ENCODE measurements at regions not wholly inside any gene's neighbourhood (a gene's known extent, or its start where the extent isn't known, plus 50 kb on each side); places are given as distances from the start of the nearest gene placed in this dataset.

DNA sequence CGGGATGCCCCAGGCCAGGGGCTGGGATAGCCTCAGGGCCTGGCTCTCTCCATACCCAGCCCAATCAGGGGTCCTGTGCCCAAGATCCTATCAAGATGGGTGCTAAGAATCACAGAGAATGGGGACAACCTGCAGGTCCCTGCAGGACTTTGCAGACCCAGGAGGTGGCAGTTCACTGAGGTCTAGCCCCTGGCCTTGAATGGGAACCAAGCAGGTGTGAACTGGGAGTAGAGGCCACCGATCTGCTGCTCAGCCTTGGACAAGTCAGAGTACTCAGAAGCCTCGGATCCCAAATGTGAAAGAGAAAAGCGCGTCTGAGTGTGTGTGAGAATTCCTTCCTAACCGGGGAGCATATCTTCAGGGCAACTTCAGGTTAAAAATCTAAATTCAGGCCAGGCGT, 76.2 kb downstream of the ARL6IP4 start:
- Histone ChIP-seq H3K27me3 (ENCODE audit: insufficient read depth, poor library complexity, severe bottlenecking) (no peaks in the 10 kb centered on the region), H3K27ac (replicated peaks) (no peak overlapping the region), H3K4me3 (replicated peaks; ENCODE audit: insufficient read depth, low read length) (no peak overlapping the region)
- TF ChIP-seq SPI1 (IDR thresholded peaks at IDR 0.05; ENCODE audit: borderline replicate concordance, low read depth) (no peak), GABPA (IDR thresholded peaks at IDR 0.05; ENCODE audit: low read depth) (no peak), POLR2AphosphoS5 (IDR thresholded peaks at IDR 0.05; ENCODE audit: low read depth) (no peak)
- TF ChIP-seq, protein P1, sequence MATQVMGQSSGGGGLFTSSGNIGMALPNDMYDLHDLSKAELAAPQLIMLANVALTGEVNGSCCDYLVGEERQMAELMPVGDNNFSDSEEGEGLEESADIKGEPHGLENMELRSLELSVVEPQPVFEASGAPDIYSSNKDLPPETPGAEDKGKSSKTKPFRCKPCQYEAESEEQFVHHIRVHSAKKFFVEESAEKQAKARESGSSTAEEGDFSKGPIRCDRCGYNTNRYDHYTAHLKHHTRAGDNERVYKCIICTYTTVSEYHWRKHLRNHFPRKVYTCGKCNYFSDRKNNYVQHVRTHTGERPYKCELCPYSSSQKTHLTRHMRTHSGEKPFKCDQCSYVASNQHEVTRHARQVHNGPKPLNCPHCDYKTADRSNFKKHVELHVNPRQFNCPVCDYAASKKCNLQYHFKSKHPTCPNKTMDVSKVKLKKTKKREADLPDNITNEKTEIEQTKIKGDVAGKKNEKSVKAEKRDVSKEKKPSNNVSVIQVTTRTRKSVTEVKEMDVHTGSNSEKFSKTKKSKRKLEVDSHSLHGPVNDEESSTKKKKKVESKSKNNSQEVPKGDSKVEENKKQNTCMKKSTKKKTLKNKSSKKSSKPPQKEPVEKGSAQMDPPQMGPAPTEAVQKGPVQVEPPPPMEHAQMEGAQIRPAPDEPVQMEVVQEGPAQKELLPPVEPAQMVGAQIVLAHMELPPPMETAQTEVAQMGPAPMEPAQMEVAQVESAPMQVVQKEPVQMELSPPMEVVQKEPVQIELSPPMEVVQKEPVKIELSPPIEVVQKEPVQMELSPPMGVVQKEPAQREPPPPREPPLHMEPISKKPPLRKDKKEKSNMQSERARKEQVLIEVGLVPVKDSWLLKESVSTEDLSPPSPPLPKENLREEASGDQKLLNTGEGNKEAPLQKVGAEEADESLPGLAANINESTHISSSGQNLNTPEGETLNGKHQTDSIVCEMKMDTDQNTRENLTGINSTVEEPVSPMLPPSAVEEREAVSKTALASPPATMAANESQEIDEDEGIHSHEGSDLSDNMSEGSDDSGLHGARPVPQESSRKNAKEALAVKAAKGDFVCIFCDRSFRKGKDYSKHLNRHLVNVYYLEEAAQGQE (IDR thresholded peaks at IDR 0.05; ENCODE audit: insufficient replicate concordance, low read depth): no peak
- TF ChIP-seq, protein P2, sequence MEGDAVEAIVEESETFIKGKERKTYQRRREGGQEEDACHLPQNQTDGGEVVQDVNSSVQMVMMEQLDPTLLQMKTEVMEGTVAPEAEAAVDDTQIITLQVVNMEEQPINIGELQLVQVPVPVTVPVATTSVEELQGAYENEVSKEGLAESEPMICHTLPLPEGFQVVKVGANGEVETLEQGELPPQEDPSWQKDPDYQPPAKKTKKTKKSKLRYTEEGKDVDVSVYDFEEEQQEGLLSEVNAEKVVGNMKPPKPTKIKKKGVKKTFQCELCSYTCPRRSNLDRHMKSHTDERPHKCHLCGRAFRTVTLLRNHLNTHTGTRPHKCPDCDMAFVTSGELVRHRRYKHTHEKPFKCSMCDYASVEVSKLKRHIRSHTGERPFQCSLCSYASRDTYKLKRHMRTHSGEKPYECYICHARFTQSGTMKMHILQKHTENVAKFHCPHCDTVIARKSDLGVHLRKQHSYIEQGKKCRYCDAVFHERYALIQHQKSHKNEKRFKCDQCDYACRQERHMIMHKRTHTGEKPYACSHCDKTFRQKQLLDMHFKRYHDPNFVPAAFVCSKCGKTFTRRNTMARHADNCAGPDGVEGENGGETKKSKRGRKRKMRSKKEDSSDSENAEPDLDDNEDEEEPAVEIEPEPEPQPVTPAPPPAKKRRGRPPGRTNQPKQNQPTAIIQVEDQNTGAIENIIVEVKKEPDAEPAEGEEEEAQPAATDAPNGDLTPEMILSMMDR (IDR thresholded peaks at IDR 0.05; ENCODE audit: insufficient read depth, low read length): no peak
- no peak for DNase-seq (ENCODE audit: low read depth in 1 of 2, low spot score in 1 of 2)

DNA sequence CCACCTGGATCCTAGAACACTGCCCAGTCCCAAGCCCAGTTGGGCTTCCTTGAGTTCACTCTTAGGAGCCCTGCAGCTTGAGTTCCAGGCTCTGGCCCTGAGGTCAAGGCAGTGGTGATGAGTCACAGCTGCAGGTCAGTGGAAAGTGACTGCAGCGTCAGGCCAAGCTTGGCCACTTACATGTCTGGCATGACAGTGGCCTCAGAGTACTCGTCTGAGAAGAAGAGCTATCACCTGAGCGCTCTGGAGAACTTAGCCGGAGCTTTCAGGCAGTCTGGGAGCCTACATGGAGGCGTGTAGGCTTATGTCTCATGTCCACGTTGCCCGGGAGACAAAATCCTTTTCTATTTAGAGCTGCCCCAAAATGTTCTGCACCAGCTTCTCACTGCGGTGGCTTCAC, 75.6 kb downstream of the ARL6IP4 start:
- no peak overlapping the region for H3K4me3 ChIP-seq (replicated peaks; ENCODE audit: insufficient read depth, low read length)
- no peak for DNase-seq (ENCODE audit: low read depth in 1 of 2, low spot score in 1 of 2)

DNA sequence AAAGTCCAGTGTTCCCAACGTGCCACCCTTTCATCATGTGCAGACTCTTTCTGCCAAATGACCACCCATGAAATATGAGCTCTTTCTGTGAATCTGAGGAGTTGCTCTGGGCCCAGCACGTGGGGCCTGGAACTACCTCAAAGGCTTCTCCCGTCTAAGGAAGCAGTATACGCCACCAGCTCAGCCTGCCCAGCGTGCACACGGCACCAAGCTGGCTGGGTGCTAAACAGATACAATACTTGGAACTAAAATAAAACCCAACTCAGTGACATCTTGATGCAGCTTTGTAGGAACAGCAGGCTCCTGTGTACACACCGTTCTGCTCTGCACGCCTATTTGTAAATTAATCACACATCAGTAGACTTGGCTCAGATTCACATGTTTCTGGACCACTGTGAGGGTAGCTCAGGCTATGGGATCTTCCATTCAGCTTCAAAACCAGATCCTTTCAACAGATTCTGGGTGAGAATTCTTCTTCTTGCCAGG, 74.8 kb downstream of the ARL6IP4 start:
- Histone ChIP-seq H3K27me3 (ENCODE audit: insufficient read depth, poor library complexity, severe bottlenecking) (no peaks in the 10 kb centered on the region), H3K27ac (replicated peaks) (no peak overlapping the region), H3K4me3 (replicated peaks; ENCODE audit: insufficient read depth, low read length) (no peak overlapping the region)
- DNase-seq (ENCODE audit: low read depth in 1 of 2, low spot score in 1 of 2): no peak
- TF ChIP-seq SPI1 (IDR thresholded peaks at IDR 0.05; ENCODE audit: borderline replicate concordance, low read depth) (no peak), POLR2AphosphoS5 (IDR thresholded peaks at IDR 0.05; ENCODE audit: low read depth) (no peak), GABPA (IDR thresholded peaks at IDR 0.05; ENCODE audit: low read depth) (no peak)
- TF ChIP-seq, protein P1 (IDR thresholded peaks at IDR 0.05; ENCODE audit: insufficient replicate concordance, low read depth): no peak
- TF ChIP-seq, protein P2 (IDR thresholded peaks at IDR 0.05; ENCODE audit: insufficient read depth, low read length): no peak

More for the DNA sequence above, 75.6 kb downstream of the ARL6IP4 start:
- no peak overlapping the region for H3K27ac ChIP-seq (replicated peaks)
- TF ChIP-seq, protein P1 (IDR thresholded peaks at IDR 0.05; ENCODE audit: insufficient replicate concordance, low read depth): no peak
- TF ChIP-seq, protein P2 (IDR thresholded peaks at IDR 0.05; ENCODE audit: insufficient read depth, low read length): no peak
- TF ChIP-seq SPI1 (IDR thresholded peaks at IDR 0.05; ENCODE audit: borderline replicate concordance, low read depth) (no peak), GABPA (IDR thresholded peaks at IDR 0.05; ENCODE audit: low read depth) (no peak), POLR2AphosphoS5 (IDR thresholded peaks at IDR 0.05; ENCODE audit: low read depth) (no peak)
- H3K27me3 ChIP-seq (ENCODE audit: insufficient read depth, poor library complexity, severe bottlenecking): no peaks in the 10 kb centered on the region

Data from HL-60 (cell line).